HG02759 (cell line): ENCODE measurements at regions not wholly inside any gene's neighbourhood (a gene's known extent, or its start where the extent isn't known, plus 50 kb on each side); places are given as distances from the start of the nearest gene placed in this dataset.
"Not testable (repeated sequence)": the region's sequence is repeated elsewhere in the genome, so short reads cannot be mapped to it uniquely, and the experiment has no call there.

Experiments
- ATAC-seq: cut with Tn5 transposase; IDR thresholded peaks from one replicate; pipeline ENCODE4 v1.9.1; 2021; ENCODE audit warnings: mild to moderate bottlenecking, moderate library complexity; ENCODE audit not compliant: unreplicated experiment

DNA sequence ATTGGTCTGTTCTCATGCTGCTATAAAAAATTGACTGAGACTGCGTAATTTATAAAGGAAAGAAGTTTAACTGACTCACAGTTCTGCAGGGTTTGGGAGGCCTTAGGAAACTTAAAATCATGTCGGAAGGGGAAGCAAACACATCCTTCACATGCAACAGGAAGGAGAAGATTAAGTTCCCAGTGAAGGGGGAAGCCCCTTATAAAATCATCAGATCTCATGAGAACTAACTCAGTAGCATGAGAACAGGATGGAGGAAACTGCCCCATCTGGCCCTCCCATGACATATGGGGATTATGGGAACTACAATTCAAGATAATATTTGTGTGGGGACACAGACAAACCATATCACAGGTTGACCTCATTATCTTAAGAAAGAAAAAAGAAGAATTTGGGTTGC, 134.5 kb downstream of the PPP1R3A start:
- no peak for ATAC-seq

DNA sequence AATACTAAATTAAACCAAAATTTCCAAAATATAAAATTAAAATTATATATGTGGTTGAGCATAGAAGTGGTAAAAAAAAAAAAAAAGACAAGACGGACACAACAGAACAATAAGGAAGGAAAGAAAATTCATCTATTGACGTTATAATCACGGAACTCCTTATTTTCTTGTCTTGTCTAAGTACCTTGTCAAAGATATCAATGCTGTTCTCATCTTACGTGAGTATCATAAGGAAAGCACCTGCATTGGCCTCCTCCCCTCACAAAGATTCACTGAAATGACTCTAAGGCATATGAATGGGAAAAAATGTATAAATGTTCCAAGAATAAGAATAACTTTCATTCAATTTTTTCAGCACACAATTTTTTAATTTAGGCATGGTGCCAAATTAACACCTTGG, 135.4 kb downstream of the PPP1R3A start:
- ATAC-seq, result no peak

DNA sequence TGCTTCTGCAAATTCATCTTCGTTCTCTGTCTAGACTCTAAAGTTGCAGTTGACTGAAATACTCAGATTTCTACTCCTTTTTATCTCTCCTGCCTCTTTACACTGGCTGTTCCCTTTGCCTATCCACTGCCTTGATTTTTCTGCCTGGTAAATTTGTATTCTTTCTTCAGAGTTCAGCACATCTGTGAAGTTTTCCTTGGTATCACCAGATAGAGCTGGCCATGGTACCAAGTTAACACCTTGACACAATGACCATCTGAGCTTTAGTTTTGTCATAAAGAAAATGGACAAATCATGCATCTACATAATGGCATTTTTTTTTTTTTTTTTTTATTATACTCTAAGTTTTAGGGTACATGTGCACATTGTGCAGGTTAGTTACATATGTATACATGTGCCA, 143.0 kb downstream of the PPP1R3A start:
- ATAC-seq, result no peak

DNA sequence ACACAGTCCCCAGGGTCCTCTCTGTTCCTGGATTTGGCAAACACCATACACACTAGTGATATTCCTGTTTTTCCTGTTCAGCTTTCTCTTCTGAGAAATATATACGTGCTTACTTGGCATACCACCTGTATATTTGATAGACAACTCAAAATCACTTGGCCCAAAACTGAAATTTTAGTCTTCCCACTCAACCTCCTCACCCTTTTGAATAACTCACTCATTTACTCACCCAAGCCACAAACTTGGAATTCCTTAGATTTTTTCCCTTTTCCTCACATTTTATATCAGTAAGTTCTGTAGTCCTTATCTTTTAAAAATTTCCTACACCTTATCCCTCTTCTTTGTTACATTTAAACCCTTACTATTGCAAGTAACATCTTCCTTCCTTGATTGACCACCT, 143.4 kb downstream of the PPP1R3A start:
- ATAC-seq, result no peak

DNA sequence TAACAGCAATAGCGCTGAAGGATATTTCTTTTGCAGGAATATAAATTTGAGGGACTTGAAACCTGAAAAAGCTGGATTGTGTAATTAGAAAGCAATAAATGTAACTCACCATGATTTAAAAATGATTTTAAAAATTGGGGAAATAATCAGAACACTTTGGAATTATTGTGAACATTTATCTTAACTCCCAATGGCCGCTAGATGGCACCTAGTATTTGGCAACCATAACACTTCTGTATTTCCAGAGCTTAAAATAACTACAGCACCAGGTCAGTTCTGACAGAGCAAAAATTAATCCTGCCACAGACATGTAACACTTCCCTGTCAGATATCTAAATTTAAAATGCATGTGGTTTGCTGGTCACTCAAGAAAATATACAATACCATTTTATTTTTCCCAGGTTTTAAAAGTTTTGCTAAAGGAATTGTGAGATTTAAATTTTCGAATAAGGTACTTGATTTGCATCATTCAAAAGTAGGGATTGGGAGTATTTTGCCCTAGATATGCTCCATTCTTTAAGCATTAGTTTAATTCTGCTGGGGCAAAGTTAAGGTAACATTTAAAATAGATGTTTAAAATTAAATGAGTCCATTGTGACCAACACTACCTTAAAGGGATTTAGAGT, 144.5 kb downstream of the PPP1R3A start:
- peak; percentile 82 for ATAC-seq

DNA sequence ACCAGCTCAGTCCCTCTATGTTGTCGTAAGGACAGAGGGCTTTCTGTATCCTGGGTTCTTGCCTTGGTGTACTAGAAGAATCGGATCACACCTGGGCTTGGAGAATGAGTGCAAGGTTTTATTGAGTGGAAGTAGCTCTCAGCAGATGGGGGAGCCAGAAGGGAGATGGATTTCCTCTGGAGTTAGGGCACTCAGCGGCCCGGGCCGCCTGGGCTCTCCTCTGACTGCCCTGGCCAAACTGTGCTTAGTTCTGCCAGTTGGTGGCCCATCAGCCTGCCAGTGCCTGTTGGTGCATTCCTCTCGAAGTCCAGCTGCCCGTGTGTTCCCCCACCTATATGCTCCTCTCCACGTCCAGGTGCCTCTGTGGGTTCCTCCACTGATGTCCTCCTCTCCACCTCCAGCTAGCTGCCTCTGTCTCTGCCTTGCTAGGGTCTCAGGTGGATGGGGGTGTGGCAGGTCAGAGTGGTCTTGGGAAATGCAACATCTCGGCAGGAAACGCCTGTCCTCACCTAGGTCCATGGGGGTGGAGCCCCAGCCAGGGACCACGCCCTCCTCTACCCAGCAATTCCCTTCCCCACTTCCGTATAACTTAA, 148.6 kb downstream of the PPP1R3A start:
- ATAC-seq, result no peak

DNA sequence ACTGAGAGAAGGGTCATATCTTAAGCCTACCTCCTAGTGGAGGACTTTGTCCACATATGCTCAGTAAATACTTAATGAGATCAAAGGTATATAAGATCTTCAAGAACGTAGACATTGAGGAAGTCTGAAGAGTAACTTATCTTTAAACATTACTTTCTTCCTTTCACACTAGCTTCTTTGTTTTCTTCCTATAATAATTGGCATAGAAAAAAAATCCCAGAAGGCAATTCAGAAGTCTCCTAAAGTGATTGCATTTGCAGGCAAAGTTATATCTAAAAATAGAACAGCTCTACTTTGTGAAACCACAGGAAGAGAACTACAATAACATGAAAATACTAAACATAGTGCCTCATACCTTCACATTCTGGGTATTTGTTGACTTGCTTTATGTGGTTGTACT, 150.4 kb downstream of the PPP1R3A start:
- ATAC-seq, result no peak

DNA sequence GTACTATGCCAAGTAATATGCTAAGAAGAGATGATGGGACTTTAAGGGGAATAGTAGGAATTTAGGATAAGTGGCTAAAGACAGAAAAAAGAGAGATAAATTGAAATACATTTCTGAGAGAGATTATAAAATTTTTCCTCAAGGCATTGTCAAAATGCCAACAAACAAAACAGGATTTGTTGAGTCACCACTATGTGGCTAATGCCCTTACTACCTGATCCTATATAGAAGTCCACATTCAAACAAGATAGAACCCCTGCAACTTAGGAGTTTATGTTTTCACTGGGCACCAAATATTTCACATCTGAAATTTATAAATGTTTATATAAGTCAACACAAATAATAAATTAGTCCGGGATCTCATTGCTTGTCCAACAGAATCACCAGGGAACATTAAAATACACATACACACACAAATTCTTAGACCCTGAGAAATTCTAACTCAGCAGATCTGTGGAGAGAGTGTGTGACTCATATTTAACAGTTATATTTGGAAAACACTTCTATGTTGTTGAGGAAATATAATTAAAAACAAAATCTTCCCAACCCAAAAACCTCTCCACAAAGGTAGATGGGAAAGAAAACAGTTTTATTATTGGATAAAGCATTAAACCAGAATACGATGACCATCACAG, 154.3 kb downstream of the PPP1R3A start:
- ATAC-seq, result no peak

DNA sequence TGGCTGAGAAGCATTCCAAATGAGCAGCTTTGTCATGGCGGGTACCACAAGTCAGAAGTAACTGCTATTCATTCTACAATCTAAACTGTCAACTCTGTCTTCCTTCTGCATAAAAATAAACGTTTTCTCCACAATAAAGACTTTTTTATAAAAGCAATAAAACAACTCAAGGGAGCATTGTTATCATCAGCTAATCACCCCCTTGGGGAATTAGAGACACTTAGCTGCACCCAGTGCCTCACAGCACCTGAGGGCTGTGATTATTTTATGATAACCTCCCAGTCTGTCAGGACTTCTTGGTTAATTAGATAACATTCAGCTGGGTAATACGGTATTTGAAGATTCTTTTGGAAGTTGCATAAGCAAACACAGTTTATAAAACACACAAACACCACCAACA, 155.6 kb downstream of the PPP1R3A start:
- no peak for ATAC-seq

DNA sequence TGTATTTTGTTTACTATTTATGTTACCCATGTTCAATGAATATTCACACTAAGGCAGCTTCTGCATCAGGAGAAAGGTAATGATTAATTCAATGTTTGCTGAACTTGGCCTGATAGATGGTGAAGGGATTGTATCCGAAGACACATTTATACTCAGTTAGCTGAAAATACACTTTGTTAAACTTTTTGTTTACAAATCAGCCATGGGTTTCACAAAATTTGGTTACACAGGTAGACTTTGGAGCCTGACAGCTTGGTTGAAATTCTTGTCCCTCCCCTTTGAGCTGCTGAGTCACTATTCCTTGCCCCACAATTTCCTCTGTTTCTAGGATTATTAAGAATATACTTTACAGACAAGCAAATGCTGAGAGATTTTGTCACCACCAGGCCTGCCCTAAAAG, 162.6 kb downstream of the PPP1R3A start:
- ATAC-seq, result no peak

DNA sequence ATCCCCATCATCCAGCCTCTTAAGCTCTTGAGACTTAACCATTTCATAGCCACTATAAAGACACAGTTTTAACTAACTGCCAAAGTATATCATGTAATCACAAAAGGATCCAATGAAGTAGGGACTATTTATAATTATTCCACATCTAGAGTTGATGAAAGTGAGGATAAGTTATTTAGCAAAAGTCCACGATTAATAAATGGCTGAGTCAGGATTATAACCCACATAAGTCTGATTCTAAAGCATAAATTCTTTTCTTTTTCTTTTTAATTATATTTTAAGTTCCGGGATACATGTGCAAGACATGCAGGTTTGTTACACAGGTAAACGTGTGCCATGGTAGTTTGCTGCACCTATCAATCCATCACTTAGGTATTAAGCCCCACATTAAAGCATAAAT, 166.1 kb downstream of the PPP1R3A start:
- no peak for ATAC-seq

DNA sequence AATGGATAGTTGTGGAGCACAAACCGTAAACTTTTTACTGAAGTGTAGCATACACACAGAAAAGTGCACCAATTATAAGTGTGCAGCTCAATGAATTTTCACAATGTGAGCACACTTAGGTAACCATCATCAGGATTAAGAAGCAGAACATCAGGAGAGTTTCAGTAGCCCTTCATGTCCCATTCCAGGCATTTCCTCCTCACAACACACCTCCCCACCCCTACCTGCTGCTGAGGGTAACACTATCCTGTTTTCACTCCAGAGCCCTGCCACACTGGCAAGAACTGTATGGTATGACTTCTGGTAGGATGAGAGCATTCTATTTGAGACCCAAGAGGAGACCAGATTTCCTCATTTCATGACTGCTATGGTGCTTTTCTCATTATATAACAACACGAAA, 166.5 kb downstream of the PPP1R3A start:
- ATAC-seq, result no peak

DNA sequence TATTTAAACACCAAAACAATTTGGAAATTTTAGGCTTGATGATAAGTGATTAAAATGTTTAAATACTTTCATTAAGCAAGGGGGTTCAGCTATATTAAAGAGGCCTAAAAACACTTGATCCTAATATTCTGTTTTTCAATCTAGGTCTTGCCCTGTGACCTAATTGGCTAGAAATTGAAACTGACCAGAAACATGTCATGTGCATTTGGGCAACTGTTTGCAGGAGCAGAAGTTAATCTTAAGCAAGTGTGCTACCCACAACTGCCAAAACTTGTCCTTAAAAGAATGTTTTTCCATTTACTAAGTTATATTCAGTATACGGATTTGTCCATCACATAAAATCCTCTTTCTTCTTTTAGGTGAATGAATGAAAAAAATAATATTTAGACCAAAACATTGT, 167.3 kb downstream of the PPP1R3A start:
- no peak for ATAC-seq

DNA sequence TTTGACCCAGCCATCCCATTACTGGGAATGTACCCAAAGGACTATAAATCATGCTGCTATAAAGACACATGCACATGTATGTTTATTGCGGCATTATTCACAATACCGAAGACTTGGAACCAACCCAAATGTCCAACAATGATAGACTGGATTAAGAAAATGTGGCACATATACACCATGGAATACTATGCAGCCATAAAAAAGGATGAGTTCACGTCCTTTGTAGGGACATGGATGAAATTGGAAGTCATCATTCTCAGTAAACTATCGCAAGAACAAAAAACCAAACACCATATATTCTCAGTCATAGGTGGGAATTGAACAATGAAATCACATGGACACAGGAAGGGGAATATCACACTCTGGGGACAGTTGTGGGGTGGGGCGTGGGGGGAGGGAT, 170.4 kb downstream of the PPP1R3A start:
- ATAC-seq, result not testable (repeated sequence)

DNA sequence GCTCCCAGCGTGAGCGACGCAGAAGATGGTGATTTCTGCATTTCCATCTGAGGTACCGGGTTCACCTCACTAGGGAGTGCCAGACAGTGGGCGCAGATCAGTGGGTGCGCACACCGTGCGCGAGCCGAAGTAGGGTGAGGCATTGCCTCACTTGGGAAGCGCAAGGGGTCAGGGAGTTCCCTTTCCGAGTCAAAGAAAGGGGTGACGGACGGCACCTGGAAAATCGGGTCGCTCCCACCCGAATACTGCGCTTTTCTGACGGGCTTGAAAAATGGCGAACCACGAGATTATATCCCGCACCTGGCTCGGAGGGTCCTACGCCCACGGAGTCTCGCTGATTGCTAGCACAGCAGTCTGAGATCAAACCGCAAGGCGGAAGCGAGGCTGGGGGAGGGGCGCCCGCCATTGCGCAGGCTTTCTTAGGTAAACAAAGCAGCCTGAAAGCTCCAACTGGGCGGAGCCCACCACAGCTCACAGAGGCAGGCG, 175.8 kb downstream of the PPP1R3A start:
- not testable (repeated sequence) for ATAC-seq

DNA sequence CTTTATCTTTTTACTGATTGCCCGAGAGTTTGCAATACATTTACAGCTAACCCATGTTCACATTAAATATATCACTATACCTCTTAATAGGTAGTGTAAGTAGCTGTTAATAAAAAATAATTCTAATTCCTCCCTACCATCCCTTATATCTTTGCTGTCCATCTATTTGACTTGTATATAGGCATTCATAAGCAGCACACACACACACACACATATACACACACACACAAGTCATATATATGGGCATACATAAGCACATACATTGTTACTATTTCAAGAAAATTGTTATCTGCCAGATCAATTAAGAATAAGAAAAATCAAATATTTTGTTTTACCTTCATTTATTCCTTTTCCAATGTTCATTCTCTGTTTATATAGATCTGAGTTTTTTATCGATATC, 176.4 kb downstream of the PPP1R3A start:
- no peak for ATAC-seq

DNA sequence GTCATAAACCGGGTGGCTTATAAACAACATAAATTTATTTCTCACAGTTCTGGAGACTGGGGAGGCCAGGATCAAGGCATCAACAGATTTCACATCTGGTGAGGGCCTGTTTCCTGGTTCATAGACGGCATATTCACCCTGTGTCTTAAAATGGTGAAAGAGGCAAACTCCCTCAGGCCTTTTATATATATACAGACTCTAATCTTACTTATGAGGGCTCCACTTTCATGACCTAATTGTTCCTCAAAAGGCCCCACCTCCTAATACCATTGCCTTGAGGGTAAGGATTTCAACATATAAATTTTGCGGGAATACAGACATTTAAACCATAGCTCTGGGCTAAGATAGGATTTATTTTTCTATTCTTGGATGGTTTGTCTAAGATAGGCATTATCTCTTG, 187.2 kb downstream of the PPP1R3A start:
- no peak for ATAC-seq

DNA sequence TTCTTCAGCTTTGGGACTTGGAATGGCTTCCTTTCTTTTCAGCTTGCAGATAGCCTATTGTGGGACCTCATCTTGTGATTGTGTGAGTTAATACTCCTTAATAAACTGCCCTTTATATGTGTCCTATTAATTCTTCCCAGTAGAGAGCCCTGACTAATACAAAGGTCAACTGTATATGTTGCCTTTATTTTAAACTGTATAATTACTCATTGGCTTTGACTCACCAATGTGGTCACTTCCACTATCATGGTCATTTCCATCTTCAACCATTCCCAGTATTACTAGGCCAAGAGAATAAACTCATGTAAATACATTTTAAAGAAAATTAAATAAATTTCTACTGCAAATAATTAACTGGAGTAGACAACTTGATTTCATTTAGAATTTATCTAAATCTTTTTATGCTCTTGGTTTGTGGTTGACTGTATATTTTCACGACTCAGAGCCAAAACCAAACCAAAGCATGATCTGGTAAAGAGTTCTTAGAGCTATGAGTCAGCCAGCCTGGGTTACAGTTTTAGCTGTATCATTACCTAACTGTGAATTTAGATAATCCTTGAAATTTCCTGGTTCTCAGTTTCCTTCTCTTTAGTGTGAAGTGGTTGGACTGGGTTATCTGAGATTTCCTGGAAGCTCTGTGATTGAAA, 188.4 kb downstream of the PPP1R3A start:
- ATAC-seq, result no peak

DNA sequence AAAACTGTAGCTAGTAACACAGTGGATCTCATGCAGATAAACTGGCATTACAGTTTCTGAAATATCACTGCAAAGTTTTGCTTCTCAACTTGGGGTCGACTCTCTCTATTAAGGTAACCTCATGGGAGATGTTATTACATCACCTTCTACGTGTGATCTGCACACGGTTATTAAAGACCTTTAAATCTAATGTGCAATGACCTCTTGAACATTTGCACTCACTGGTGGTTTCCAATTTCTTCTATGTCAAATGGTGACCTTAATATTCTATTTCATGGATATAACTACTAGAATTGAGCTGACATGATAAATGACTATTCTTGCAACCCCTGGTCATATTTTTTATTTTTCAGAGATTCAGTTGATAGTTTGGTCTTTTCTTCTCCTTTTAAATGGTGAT, 191.3 kb downstream of the PPP1R3A start:
- ATAC-seq, result no peak

DNA sequence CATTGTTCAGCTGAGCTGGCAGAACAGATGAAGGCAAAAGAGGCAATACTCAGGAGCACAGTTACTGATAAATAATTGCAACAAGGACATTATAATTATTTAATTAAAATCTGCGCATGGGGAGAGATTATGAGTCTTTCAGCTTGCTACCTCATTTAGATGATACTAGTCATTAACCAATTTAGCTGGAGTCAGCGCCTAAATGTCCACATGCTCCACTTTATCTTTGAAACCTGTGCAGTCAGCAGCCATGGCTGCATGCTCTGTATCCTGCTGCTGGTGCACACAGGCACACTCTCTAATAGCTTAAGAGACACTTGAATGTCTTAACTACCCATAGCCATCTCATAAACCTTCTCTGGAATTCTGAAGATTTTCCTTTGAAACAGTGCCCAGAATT, 196.8 kb downstream of the PPP1R3A start:
- ATAC-seq, result no peak

DNA sequence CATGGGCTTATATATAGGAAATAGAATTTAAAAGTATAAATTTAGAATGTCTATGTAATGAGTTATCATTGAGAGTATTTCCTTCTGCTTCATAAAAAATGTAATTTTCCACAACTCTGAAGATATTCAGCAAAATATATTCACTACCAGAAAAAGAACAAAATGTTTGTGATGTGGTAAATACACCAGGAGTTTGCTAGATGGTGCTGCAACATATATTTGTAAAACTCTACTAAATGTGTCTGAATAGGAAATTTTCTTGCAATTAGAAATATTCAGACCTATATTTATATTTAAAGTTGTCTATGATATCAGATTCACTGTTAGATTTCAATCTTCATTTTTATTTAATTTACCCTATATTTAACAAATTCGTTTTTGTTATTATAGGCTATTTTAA, 201.1 kb downstream of the PPP1R3A start:
- ATAC-seq, result no peak
